T-helper 2 cell treated with Interferon-gamma antibody and Interleukin-4, amounts not matched to agents 5 μg/mL and 100 μg/mL, for 36 hours (primary cell): ENCODE measurements at regions not wholly inside any gene's neighbourhood (a gene's known extent, or its start where the extent isn't known, plus 50 kb on each side); places are given as distances from the start of the nearest gene placed in this dataset.

Source experiments
- DNase-seq: peaks from one replicate; pipeline ENCODE4 v3.0.0; 2021; ENCODE audit warnings: low spot score
- H3K27ac Mint-ChIP-seq: one replicate; pipeline ENCODE4 v1.8.0; 2021; ENCODE audit warnings: mild to moderate bottlenecking, mixed read lengths
- H3K27me3 Mint-ChIP-seq: one replicate; pipeline ENCODE4 v1.8.0; 2021; ENCODE audit warnings: low read depth, mixed read lengths
- H3K36me3 Mint-ChIP-seq: one replicate; pipeline ENCODE4 v1.8.0; 2021; ENCODE audit warnings: low read depth, mixed read lengths
- H3K4me1 Mint-ChIP-seq: one replicate; pipeline ENCODE4 v1.8.0; 2021; ENCODE audit warnings: low read depth, mixed read lengths
- H3K4me3 Mint-ChIP-seq: one replicate; pipeline ENCODE4 v1.8.0; 2022; ENCODE audit warnings: mild to moderate bottlenecking, moderate library complexity, mixed read lengths
- H3K9me3 Mint-ChIP-seq: one replicate; pipeline ENCODE4 v1.8.0; 2021; ENCODE audit warnings: mixed read lengths

- DNase-seq = no peak
- Mint-ChIP-seq H3K36me3 (no peaks in the 10 kb centered on the region), H3K27ac (no peak overlapping the region), H3K4me1 (no peaks in the 10 kb centered on the region), H3K4me3 (no peak overlapping the region), H3K9me3 (peaks cover 32% of the 10 kb centered on the region), H3K27me3 (no peaks in the 10 kb centered on the region)
Measured at GRCh38 chr14:82850576-82850975, 1316.9 kb upstream of the SEL1L start.

- H3K27ac Mint-ChIP-seq = no peak overlapping the region
- no peaks in the 10 kb centered on the region for H3K4me1 Mint-ChIP-seq
- no peaks in the 10 kb centered on the region for H3K36me3 Mint-ChIP-seq
- peaks cover 30% of the 10 kb centered on the region for H3K9me3 Mint-ChIP-seq
- no peaks in the 10 kb centered on the region for H3K27me3 Mint-ChIP-seq
- no peak for DNase-seq
- no peak overlapping the region for H3K4me3 Mint-ChIP-seq
Measured at GRCh38 chr14:82854131-82854530, 1320.5 kb upstream of the SEL1L start.

DNA sequence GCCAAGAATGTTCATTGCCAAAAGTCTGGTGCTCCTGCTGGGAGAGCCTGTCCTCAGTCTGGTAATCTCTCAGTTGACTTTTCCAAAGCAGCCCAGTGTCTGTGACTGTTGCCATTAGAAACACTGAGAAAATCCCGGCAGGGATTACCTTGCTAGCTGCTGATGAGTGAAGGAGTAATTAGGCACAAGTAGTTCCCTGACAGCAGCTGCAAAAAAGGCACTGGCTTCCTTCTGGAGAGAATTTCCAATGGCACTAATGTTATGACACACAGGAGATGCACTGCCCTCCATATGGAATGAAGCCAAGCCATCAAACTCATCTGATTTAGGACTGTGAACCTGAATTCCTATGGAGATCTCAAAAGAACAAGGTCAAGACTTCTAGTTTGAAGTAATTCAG, 1321.2 kb upstream of the SEL1L start:
- no peak for DNase-seq
- H3K9me3 Mint-ChIP-seq = peaks cover 32% of the 10 kb centered on the region
- H3K36me3 Mint-ChIP-seq = no peaks in the 10 kb centered on the region
- H3K4me1 Mint-ChIP-seq = no peaks in the 10 kb centered on the region
- no peak overlapping the region for H3K27ac Mint-ChIP-seq
- H3K27me3 Mint-ChIP-seq = no peaks in the 10 kb centered on the region
- H3K4me3 Mint-ChIP-seq = no peak overlapping the region

GRCh38 chr14:82855912-82856391, 1322.3 kb upstream of the SEL1L start:
- H3K4me3 Mint-ChIP-seq = no peak overlapping the region
- H3K27ac Mint-ChIP-seq = no peak overlapping the region
- no peaks in the 10 kb centered on the region for H3K36me3 Mint-ChIP-seq
- peaks cover 36% of the 10 kb centered on the region for H3K9me3 Mint-ChIP-seq
- H3K27me3 Mint-ChIP-seq = no peaks in the 10 kb centered on the region
- DNase-seq = no peak
- no peaks in the 10 kb centered on the region for H3K4me1 Mint-ChIP-seq

DNA sequence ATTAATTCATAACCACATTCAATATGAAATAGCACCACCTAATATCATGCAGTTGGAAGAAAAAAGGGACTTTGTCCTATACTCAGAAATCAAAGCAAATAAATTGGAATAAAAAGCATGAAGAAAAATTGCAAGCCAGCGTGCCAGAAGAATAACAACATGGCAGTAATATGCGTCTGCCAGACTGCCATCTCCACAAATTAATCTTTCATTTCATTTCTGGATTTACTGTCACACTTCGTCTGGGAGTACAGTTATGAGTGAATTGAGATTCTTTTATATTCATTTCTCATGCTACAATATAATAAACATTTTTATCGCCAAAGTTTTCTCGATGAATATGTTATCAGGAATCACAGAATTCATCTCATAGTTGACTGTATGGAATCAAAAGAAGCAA, 1327.7 kb upstream of the SEL1L start:
- Mint-ChIP-seq H3K9me3 (peaks cover 43% of the 10 kb centered on the region), H3K27ac (no peak overlapping the region), H3K36me3 (no peaks in the 10 kb centered on the region), H3K27me3 (no peaks in the 10 kb centered on the region), H3K4me3 (no peak overlapping the region), H3K4me1 (no peaks in the 10 kb centered on the region)
- DNase-seq = no peak

DNA sequence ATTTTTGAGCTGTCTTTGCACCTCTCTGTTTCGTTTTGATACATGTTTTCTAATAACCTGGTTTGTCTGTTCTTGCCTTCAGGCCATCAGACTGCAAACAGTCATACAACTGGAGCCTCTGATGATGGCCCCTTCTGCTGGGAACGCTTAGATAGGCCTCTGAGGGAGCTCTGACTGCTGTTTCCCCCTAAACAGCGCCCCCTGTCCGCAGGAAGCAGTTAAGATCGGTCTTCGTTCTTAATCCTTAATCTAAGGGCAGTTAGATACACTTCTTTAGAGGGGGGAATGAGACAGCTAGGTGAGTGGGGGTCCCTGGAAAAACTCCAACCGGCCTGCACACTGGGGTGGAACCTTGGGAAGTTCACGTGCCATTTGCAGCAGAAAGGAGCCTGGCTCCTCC, 1338.8 kb upstream of the SEL1L start:
- no peaks in the 10 kb centered on the region for H3K4me1 Mint-ChIP-seq
- no peak overlapping the region for H3K27ac Mint-ChIP-seq
- no peak overlapping the region for H3K4me3 Mint-ChIP-seq
- no peaks in the 10 kb centered on the region for H3K27me3 Mint-ChIP-seq
- peaks cover 21% of the 10 kb centered on the region for H3K9me3 Mint-ChIP-seq
- DNase-seq = no peak
- no peaks in the 10 kb centered on the region for H3K36me3 Mint-ChIP-seq

GRCh38 chr14:82878951-82879350, 1345.3 kb upstream of the SEL1L start:
- DNase-seq = no peak
- no peaks in the 10 kb centered on the region for H3K36me3 Mint-ChIP-seq
- H3K9me3 Mint-ChIP-seq = peaks cover 36% of the 10 kb centered on the region
- no peak overlapping the region for H3K4me3 Mint-ChIP-seq
- no peaks in the 10 kb centered on the region for H3K27me3 Mint-ChIP-seq
- no peaks in the 10 kb centered on the region for H3K4me1 Mint-ChIP-seq
- H3K27ac Mint-ChIP-seq = no peak overlapping the region

DNA sequence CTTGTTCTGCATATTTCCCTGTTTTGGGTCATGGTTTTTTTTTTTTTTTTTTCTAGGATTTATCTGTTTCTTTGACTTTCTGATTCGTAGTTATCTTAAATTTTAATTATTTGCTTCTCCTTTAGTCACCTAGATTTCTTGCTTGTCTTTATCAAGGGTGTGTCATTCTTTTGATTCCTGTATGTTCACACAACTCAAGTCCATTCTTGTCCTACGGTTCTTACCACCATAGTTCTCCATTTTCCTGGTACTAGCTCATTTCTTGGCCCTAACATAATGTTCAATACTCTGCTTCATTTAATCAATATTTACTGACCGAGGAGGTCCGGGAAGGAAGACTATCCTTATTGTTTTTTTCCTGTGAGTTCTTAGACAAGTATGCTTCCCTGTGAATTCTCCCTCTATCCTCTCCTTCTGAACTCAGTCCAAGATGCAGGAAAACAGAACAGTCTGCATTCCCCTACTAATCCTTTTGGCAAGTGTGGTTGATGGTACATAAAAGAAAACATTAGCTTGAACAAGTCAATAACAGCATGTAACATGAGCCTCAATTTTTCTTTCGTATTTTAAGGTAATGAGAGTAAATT, 1346.4 kb upstream of the SEL1L start:
- DNase-seq = no peak
- Mint-ChIP-seq H3K9me3 (peaks cover 34% of the 10 kb centered on the region), H3K4me3 (no peak overlapping the region), H3K27ac (no peak overlapping the region), H3K4me1 (no peaks in the 10 kb centered on the region), H3K36me3 (no peaks in the 10 kb centered on the region), H3K27me3 (no peaks in the 10 kb centered on the region)

GRCh38 chr14:82886670-82887069, 1353.0 kb upstream of the SEL1L start:
- Mint-ChIP-seq H3K27me3 (no peaks in the 10 kb centered on the region), H3K9me3 (peaks cover 46% of the 10 kb centered on the region), H3K36me3 (no peaks in the 10 kb centered on the region), H3K4me3 (no peak overlapping the region), H3K27ac (no peak overlapping the region), H3K4me1 (no peaks in the 10 kb centered on the region)
- DNase-seq = no peak

GRCh38 chr14:82889701-82890100, 1356.0 kb upstream of the SEL1L start:
- no peak overlapping the region for H3K27ac Mint-ChIP-seq
- no peaks in the 10 kb centered on the region for H3K36me3 Mint-ChIP-seq
- no peaks in the 10 kb centered on the region for H3K27me3 Mint-ChIP-seq
- no peak overlapping the region for H3K4me3 Mint-ChIP-seq
- H3K4me1 Mint-ChIP-seq = no peaks in the 10 kb centered on the region
- no peak for DNase-seq
- peaks cover 38% of the 10 kb centered on the region for H3K9me3 Mint-ChIP-seq

DNA sequence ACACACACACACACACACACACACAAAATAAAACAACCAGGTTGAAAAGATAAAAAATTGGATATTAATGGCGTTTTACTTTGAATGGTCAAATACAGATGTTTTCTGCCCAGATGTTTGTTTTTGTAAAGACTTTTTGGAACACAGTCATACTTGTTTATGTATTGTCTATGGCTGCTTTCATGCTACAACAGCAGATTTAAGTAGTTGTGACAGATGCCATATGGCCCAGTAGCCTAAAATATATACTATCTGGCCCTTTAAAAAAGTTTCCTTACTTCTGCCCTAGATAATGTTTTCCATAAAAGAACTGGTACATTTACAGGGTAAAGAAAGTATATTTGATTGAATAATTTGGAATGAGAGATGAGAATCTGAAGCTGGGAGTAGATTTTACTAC, 1362.8 kb upstream of the SEL1L start:
- no peak overlapping the region for H3K27ac Mint-ChIP-seq
- no peaks in the 10 kb centered on the region for H3K4me1 Mint-ChIP-seq
- no peak overlapping the region for H3K4me3 Mint-ChIP-seq
- DNase-seq = no peak
- H3K9me3 Mint-ChIP-seq = peaks cover 19% of the 10 kb centered on the region
- H3K36me3 Mint-ChIP-seq = no peaks in the 10 kb centered on the region
- no peaks in the 10 kb centered on the region for H3K27me3 Mint-ChIP-seq

DNA sequence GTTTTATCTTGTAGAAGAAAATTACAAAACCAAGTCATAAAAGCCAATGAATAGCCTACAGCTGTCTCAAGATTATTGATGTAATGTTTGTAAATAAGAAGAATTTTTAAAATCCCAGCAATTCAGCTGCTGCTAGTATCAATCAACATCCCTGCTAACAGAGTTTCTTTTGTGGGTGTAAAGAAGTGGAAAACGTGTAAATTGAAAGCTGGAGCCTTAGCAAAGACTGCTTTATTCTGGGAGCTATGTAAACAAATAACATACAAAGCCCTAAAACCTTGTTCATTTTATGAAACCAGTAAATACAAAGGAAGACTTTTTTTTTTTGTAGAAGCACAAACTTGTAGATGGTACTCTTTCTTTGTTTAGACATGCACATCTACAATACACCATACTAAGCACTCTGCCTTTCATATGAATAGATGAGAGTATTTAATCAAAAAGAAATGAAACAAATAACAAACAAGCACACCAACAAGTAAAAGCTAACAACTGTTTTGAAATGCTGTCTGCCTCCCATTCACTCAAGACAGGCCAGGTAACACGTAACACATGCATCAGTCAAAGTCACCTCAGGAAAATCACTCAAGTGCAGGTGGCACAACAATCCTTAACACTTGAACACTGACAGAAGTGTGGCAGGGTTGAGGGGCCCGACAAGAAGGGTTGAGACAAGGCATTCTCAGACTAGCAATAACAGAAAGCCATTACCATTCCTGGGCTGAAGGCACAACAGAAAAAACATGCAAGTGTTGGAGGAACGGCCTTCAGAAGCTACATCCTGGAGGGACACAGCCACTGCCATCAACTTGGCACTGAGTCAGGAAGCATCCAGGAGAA, 1364.0 kb upstream of the SEL1L start:
- Mint-ChIP-seq H3K4me3 (no peak overlapping the region), H3K27ac (no peak overlapping the region), H3K9me3 (peaks cover 18% of the 10 kb centered on the region), H3K4me1 (no peaks in the 10 kb centered on the region), H3K36me3 (no peaks in the 10 kb centered on the region), H3K27me3 (no peaks in the 10 kb centered on the region)
- no peak for DNase-seq

DNA sequence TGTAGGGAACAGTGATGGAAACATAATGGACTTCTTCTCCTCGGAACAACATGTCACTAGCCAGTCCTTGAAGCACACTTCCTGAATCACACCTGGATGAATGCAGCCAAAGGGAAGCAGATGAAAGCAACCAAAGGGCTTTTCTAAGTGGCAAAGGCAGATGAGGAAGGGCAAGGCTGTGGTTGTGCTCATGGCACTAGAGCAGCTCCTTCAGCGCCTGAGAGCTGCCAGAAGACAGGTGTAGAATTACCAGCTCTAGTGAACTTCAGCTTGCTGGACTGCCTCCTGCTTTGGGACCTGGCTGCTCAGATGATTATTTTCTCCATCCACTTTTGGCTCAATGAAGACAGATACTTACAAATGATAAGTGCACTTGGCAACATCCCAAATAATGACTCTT, 1372.1 kb upstream of the SEL1L start:
- Mint-ChIP-seq H3K4me1 (no peaks in the 10 kb centered on the region), H3K9me3 (peaks cover 56% of the 10 kb centered on the region)

DNA sequence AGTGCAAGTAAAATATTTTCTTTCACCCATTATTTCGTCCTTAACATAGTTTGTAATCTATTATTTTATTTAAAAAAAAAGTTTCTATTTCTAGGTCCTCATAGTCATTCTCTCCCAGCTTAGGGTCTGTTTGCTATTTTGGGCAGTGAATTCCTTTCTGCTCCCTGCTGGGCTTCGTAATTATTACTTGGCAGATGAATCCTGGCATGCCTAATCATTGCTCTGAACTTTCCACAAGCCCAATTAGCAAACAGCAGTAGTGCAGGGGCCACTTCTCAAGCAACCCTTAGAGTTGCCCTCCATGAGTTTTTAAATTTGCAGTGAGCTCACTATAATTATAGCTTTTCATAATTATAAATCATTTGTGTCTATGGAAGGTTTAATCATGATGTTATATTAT, 1378.3 kb upstream of the SEL1L start:
- no peak for DNase-seq
- Mint-ChIP-seq H3K36me3 (no peaks in the 10 kb centered on the region), H3K27ac (no peak overlapping the region), H3K4me3 (no peak overlapping the region), H3K4me1 (no peaks in the 10 kb centered on the region), H3K27me3 (no peaks in the 10 kb centered on the region), H3K9me3 (peaks cover 39% of the 10 kb centered on the region)

More for the DNA sequence above, 1372.1 kb upstream of the SEL1L start:
- Mint-ChIP-seq H3K27ac (no peak overlapping the region), H3K27me3 (no peaks in the 10 kb centered on the region), H3K4me3 (no peak overlapping the region), H3K36me3 (no peaks in the 10 kb centered on the region)
- no peak for DNase-seq
